Endodermal cell (in vitro differentiated cells): ENCODE measurements at regions not wholly inside any gene's neighbourhood (a gene's known extent, or its start where the extent isn't known, plus 50 kb on each side); places are given as distances from the start of the nearest gene placed in this dataset.
A peak's percentile ranks its signal among the peaks of the same experiment; 100 is the strongest.

Experiments used
- DNase-seq: peaks from one replicate; pipeline ENCODE4 v3.0.0-alpha.2; 2017
- H3K27ac ChIP-seq: 2 replicates; pipeline ENCODE4 v1.5.1; 2013; ENCODE audit warnings: mild to moderate bottlenecking, low read depth, low read length, moderate library complexity
- H3K27me3 ChIP-seq: 2 replicates; pipeline ENCODE4 v1.6.1; 2013; ENCODE audit warnings: mild to moderate bottlenecking, low read length, moderate library complexity; ENCODE audit not compliant: insufficient read depth, control insufficient read depth, poor library complexity, severe bottlenecking
- H3K36me3 ChIP-seq: 2 replicates; pipeline ENCODE4 v1.7.0; 2013; ENCODE audit warnings: mild to moderate bottlenecking, low read length, moderate library complexity; ENCODE audit not compliant: control insufficient read depth, insufficient read depth
- H3K4me1 ChIP-seq: one replicate; pipeline ENCODE4 v1.7.0; 2013; ENCODE audit warnings: low read length; ENCODE audit not compliant: control insufficient read depth, insufficient read depth
- H3K4me3 ChIP-seq: 2 replicates; pipeline ENCODE4 v1.5.1; 2013; ENCODE audit warnings: mild to moderate bottlenecking, low read length, moderate library complexity
- H3K9ac ChIP-seq: 2 replicates; pipeline ENCODE4 v1.6.1; 2013; ENCODE audit warnings: mild to moderate bottlenecking, low read length, moderate library complexity; ENCODE audit not compliant: poor library complexity, severe bottlenecking; ENCODE audit errors: extremely low read depth
- H3K9me3 ChIP-seq: 2 replicates; pipeline ENCODE4 v1.6.1; 2013; ENCODE audit warnings: mild to moderate bottlenecking, low read length, moderate library complexity; ENCODE audit not compliant: control insufficient read depth
- H3K27ac Mint-ChIP-seq: 2 replicates; pipeline ENCODE4 v1.8.0; 2020; ENCODE audit warnings: mixed read lengths
- H3K27me3 Mint-ChIP-seq: 2 replicates; pipeline ENCODE4 v1.8.0; 2021; ENCODE audit warnings: mild to moderate bottlenecking, mixed read lengths; ENCODE audit not compliant: insufficient read depth
- H3K36me3 Mint-ChIP-seq: 2 replicates; pipeline ENCODE4 v1.8.0; 2020; ENCODE audit warnings: low read depth, mixed read lengths
- H3K4me1 Mint-ChIP-seq: 2 replicates; pipeline ENCODE4 v1.8.0; 2020; ENCODE audit warnings: mixed read lengths
- H3K4me3 Mint-ChIP-seq: 2 replicates; pipeline ENCODE4 v1.8.0; 2020; ENCODE audit warnings: mild to moderate bottlenecking, moderate library complexity, mixed read lengths
- H3K9me3 Mint-ChIP-seq: 2 replicates; pipeline ENCODE4 v1.8.0; 2020; ENCODE audit warnings: mild to moderate bottlenecking, mixed read lengths
- CTCF ChIP-seq: fragments of 200-600 bp; sonication (generic); conservative IDR thresholded peaks from 2 replicates; pipeline ENCODE4 v1.5.0; 2021; ENCODE audit warnings: antibody characterized with exemption, mild to moderate bottlenecking
- whole genome bisulfite sequencing, 2 experiments: methylation state at CpG; one replicate each; pipeline versions ENCODE4 v1.1.5 to v1.1.7; 2013; ENCODE audit warnings: missing lambda C conversion rate in 2 of 2, mixed read lengths in 1 of 2; ENCODE audit not compliant: insufficient coverage in 1 of 2, insufficient read length in 1 of 2; 5-methylcytosine and 5-hydroxymethylcytosine counted together

GRCh38 chr1:82386365-82387011 lies 585.8 kb downstream of the ADGRL2 start:
- Mint-ChIP-seq H3K9me3 (peaks cover 5% of the 10 kb centered on the region), H3K4me3 (no peak overlapping the region), H3K27ac (no peak overlapping the region), H3K36me3 (no peaks in the 10 kb centered on the region), H3K4me1 (peaks cover 16% of the 10 kb centered on the region), H3K27me3 (no peaks in the 10 kb centered on the region)
- H3K9ac ChIP-seq, result no peak overlapping the region
- H3K9me3 ChIP-seq, result no peaks in the 10 kb centered on the region
- no peak overlapping the region for H3K4me3 ChIP-seq
- H3K27ac ChIP-seq, result no peak overlapping the region
- no peaks in the 10 kb centered on the region for H3K36me3 ChIP-seq
- WGBS, 2 experiments, result 94 to 95% methylated on average over 2 to 3 of the region's 3 CpGs
- H3K27me3 ChIP-seq, result no peaks in the 10 kb centered on the region
- peaks cover 3% of the 10 kb centered on the region for H3K4me1 ChIP-seq
- TF ChIP-seq CTCF, result no peak
- no peak for DNase-seq

GRCh38 chr1:82384776-82385175 lies 584.0 kb downstream of the ADGRL2 start:
- Histone ChIP-seq H3K4me1 (no peaks in the 10 kb centered on the region), H3K4me3 (no peak overlapping the region), H3K27ac (no peak overlapping the region), H3K9ac (no peak overlapping the region), H3K36me3 (no peaks in the 10 kb centered on the region), H3K27me3 (no peaks in the 10 kb centered on the region), H3K9me3 (no peaks in the 10 kb centered on the region)
- DNase-seq, result no peak
- Mint-ChIP-seq H3K27me3 (peaks cover 1% of the 10 kb centered on the region), H3K27ac (no peak overlapping the region), H3K4me3 (no peak overlapping the region), H3K36me3 (peaks cover 2% of the 10 kb centered on the region), H3K9me3 (peaks cover 7% of the 10 kb centered on the region), H3K4me1 (peaks cover 2% of the 10 kb centered on the region)
- TF ChIP-seq CTCF, result no peak
- 98 to 100% methylated on average over 2 to 3 of the region's 3 CpGs for WGBS, 2 experiments

GRCh38 chr1:82377201-82377884 lies 576.6 kb downstream of the ADGRL2 start:
- no peaks in the 10 kb centered on the region for H3K4me1 ChIP-seq
- peaks cover 4% of the 10 kb centered on the region for H3K4me1 Mint-ChIP-seq
- no peak overlapping the region for H3K9ac ChIP-seq
- no peak overlapping the region for H3K4me3 ChIP-seq
- peak; percentile 60 for TF ChIP-seq CTCF
- H3K4me3 Mint-ChIP-seq, result no peak overlapping the region
- H3K27me3 Mint-ChIP-seq, result peaks cover 1% of the 10 kb centered on the region
- H3K36me3 ChIP-seq, result no peaks in the 10 kb centered on the region
- WGBS, 2 experiments, result 87 to 89% methylated on average over 3 to 5 of the region's 5 CpGs
- peaks cover 2% of the 10 kb centered on the region for H3K36me3 Mint-ChIP-seq
- peaks cover 5% of the 10 kb centered on the region for H3K9me3 Mint-ChIP-seq
- no peak overlapping the region for H3K27ac ChIP-seq
- DNase-seq, result no peak
- no peaks in the 10 kb centered on the region for H3K9me3 ChIP-seq
- no peak overlapping the region for H3K27ac Mint-ChIP-seq
- no peaks in the 10 kb centered on the region for H3K27me3 ChIP-seq
